Activated T-helper 1 cell treated with anti-CD3 and anti-CD28 coated beads, Interleukin-12 subunit alpha, Interleukin-12 subunit beta, Interleukin-2, Interleukin-4 antibody, amounts not matched to agents 30 ng/mL and 10 ng/mL and 1 ng/mL, durations not matched to agents 14 hours and 24 hours and 36 hours (primary cell): ENCODE measurements at regions not wholly inside any gene's neighbourhood (a gene's known extent, or its start where the extent isn't known, plus 50 kb on each side); places are given as distances from the start of the nearest gene placed in this dataset.

ENCODE experiments used
- DNase-seq: peaks from one replicate; pipeline ENCODE4 v3.0.0; 2021; ENCODE audit warnings: low spot score
- H3K27ac Mint-ChIP-seq: one replicate; pipeline ENCODE4 v1.8.0; 2021; ENCODE audit warnings: mild to moderate bottlenecking, mixed read lengths
- H3K27me3 Mint-ChIP-seq: one replicate; pipeline ENCODE4 v1.8.0; 2022; ENCODE audit warnings: mild to moderate bottlenecking, moderate library complexity, mixed read lengths; ENCODE audit not compliant: insufficient read depth
- H3K36me3 Mint-ChIP-seq: one replicate; pipeline ENCODE4 v1.8.0; 2021; ENCODE audit warnings: low read depth, mixed read lengths
- H3K4me1 Mint-ChIP-seq: one replicate; pipeline ENCODE4 v1.8.0; 2021; ENCODE audit warnings: low read depth, mixed read lengths
- H3K4me3 Mint-ChIP-seq: one replicate; pipeline ENCODE4 v1.8.0; 2021; ENCODE audit warnings: mild to moderate bottlenecking, moderate library complexity, mixed read lengths
- H3K9me3 Mint-ChIP-seq: one replicate; pipeline ENCODE4 v1.8.0; 2021; ENCODE audit warnings: mixed read lengths
- intact Hi-C: fragments of 100-400 bp; cut with micrococcal nuclease; formaldehyde crosslinking; loops from one replicate; pipeline ENCODE4 v1.15.1; 2024

DNA sequence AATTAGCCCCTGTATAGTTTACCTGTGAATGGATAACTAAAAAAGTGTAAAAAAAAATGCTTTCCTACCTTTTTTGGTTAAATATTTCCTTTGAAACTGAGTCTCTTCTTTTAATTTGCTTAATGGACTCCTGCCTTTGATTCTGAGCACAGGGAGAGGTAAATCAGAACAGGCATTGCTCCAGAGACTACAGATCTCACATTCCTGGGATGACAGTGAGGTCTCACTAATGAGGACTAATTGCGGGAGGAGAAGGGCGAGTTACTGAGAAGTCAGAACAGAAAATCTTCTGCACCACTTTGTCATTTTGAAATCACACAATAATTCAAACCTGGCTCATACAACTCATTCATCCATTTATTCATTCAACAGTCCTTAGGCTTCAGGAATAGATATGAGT is 437.0 kb upstream of the ASIC2 start:
- Mint-ChIP-seq H3K36me3 (no peaks in the 10 kb centered on the region), H3K4me3 (no peak overlapping the region), H3K27me3 (peaks cover 1% of the 10 kb centered on the region), H3K9me3 (no peaks in the 10 kb centered on the region), H3K27ac (no peak overlapping the region), H3K4me1 (no peaks in the 10 kb centered on the region)
- intact Hi-C loops, result no loop called here
- no peak for DNase-seq

DNA sequence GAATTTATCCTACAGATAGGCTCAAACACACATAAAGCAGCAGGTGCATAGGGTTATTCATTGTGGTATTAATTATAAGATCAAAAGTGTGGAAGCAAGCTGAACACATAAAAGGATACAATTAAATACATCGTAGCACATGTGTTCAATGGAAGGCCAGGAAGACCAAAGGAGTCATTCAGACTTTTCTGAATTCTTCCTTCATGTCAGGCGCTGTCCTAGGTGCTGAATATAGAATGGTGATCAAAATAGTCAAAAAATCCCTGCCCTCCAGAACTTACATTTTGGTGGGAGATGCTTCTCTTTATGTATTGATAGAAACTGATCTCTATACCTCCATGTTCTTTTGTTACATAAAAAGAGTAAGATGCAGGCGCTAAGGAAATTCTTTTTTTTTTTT is 439.0 kb upstream of the ASIC2 start:
- no peak overlapping the region for H3K27ac Mint-ChIP-seq
- intact Hi-C loops, result no loop called here
- no peaks in the 10 kb centered on the region for H3K27me3 Mint-ChIP-seq
- DNase-seq, result no peak
- H3K4me1 Mint-ChIP-seq, result no peaks in the 10 kb centered on the region
- H3K4me3 Mint-ChIP-seq, result no peak overlapping the region
- H3K36me3 Mint-ChIP-seq, result no peaks in the 10 kb centered on the region
- no peaks in the 10 kb centered on the region for H3K9me3 Mint-ChIP-seq

GRCh38 chr17:33739714-33740113 is 446.6 kb upstream of the ASIC2 start:
- intact Hi-C loops, result no loop called here

DNA sequence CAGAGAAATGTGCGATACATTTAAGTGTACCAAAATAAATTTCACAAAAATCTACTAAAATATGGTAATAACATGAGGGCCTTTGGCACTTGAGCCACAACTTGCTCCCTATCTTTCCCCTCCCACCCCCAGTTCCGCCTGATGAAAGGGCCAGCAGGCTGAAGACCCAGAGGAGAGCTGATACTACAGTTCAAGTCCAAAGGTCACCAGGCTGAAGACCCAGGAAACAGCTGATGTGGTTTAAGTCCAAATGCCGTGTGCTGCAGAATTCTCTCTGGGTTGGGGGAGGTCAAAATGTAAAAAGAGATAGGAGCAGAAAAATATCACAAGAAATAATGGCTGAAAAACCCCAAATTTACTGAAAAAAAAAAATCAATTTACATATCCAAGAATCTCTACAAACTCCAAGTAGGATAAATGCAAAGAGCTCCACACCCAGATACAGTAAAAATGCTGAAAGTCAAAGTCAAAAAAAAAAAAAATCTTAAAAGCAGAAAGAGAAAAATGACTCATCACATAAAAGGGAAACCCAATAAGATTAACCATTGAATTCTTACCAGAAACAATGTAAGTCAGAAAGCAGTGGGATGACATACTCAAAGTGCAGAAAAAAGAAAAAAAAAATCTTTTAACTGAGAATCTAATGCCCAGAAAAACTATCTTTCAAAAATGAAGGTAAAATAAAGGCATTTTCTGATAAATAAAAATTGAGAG is 452.1 kb upstream of the ASIC2 start:
- no peak for DNase-seq
- Mint-ChIP-seq H3K4me1 (no peaks in the 10 kb centered on the region), H3K27ac (no peak overlapping the region), H3K27me3 (peaks cover 8% of the 10 kb centered on the region), H3K4me3 (no peak overlapping the region), H3K9me3 (no peaks in the 10 kb centered on the region), H3K36me3 (no peaks in the 10 kb centered on the region)
- intact Hi-C loops, result no loop called here

More at GRCh38 chr17:33739714-33740113, 446.6 kb upstream of the ASIC2 start:
- H3K27me3 Mint-ChIP-seq, result peaks cover 7% of the 10 kb centered on the region
- no peak overlapping the region for H3K27ac Mint-ChIP-seq
- no peak for DNase-seq
- no peaks in the 10 kb centered on the region for H3K9me3 Mint-ChIP-seq
- H3K4me1 Mint-ChIP-seq, result no peaks in the 10 kb centered on the region
- no peak overlapping the region for H3K4me3 Mint-ChIP-seq
- H3K36me3 Mint-ChIP-seq, result no peaks in the 10 kb centered on the region

GRCh38 chr17:33749171-33749570 is 456.1 kb upstream of the ASIC2 start:
- intact Hi-C loops, result no loop called here

DNA sequence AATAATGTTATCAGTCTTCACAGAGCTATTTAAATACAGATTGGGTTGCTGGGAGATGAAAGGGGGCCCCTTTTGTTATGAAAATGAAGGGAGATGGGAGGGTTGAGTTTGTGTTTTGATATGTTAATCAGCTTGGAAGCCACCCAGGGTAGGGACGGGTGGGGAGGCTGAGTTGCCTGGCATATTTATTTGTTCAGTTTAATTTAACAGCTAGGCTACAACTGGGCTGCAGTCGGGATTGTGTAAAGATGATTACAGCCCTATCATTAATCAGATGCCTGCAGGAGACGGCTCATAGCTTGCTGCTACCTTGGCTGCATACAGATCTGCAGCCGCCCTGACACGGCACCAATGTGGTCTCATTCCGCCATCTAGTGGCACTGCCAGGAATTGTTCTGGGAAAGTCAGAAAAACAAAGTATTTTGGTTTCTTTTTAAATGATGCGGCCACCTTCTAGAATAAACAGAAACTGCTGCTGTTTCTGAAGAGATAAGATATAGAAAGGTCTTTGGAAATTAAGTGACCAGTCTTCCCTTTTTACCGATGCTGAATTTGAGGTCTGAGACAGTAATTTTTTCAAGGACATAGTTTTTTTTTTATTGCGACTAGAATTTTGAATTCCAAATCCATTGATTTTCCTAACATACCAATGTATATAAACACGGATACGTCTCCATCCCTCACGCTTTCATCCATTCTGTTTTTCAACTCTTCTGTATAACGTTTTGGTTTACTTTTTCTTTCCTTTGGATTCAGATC is 458.0 kb upstream of the ASIC2 start:
- Mint-ChIP-seq H3K4me1 (peaks cover 9% of the 10 kb centered on the region), H3K4me3 (peak overlapping the region; percentile 12), H3K9me3 (no peaks in the 10 kb centered on the region), H3K27ac (no peak overlapping the region), H3K27me3 (peaks cover 11% of the 10 kb centered on the region), H3K36me3 (no peaks in the 10 kb centered on the region)
- DNase-seq, result peak; percentile 56
- intact Hi-C loops, result loop anchor here (1.0 to 2.0 kb wide), 3 partner anchors 26 to 230 kb away; no protein-coding TSS in a partner anchor

More at GRCh38 chr17:33749171-33749570, 456.1 kb upstream of the ASIC2 start:
- H3K36me3 Mint-ChIP-seq, result no peaks in the 10 kb centered on the region
- peaks cover 9% of the 10 kb centered on the region for H3K4me1 Mint-ChIP-seq
- H3K27ac Mint-ChIP-seq, result no peak overlapping the region
- H3K9me3 Mint-ChIP-seq, result no peaks in the 10 kb centered on the region
- DNase-seq, result no peak
- no peak overlapping the region for H3K4me3 Mint-ChIP-seq
- peaks cover 13% of the 10 kb centered on the region for H3K27me3 Mint-ChIP-seq

DNA sequence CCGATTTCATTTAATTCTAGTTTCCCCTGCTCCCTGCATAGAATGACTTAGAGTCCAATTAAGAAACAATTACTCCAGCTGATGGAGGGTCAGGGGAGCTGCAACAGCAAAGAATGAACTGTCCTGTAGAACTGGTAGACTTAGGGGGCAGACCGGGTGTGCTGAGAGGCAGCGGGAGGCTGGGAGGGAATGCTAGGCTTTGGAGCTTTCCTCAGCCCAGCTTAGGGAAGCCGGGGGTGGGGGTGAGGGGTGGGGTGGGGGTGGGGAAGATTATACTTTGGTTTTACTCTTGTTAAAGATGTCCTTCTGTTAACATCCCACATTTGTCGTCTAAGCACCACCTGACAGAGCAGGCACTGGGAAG is 458.6 kb upstream of the ASIC2 start:
- intact Hi-C loops, result loop anchor here (1.0 to 2.0 kb wide), 3 partner anchors 26 to 231 kb away; no protein-coding TSS in a partner anchor
- Mint-ChIP-seq H3K9me3 (no peaks in the 10 kb centered on the region), H3K27me3 (peaks cover 11% of the 10 kb centered on the region), H3K27ac (no peak overlapping the region), H3K4me1 (peaks cover 9% of the 10 kb centered on the region), H3K4me3 (peak overlapping the region; percentile 12), H3K36me3 (no peaks in the 10 kb centered on the region)
- no peak for DNase-seq

- H3K27me3 Mint-ChIP-seq, result peaks cover 10% of the 10 kb centered on the region
- H3K27ac Mint-ChIP-seq, result no peak overlapping the region
- no peaks in the 10 kb centered on the region for H3K36me3 Mint-ChIP-seq
- H3K9me3 Mint-ChIP-seq, result no peaks in the 10 kb centered on the region
- DNase-seq, result no peak
- H3K4me3 Mint-ChIP-seq, result no peak overlapping the region
- H3K4me1 Mint-ChIP-seq, result peaks cover 9% of the 10 kb centered on the region
- intact Hi-C loops, result no loop called here
Observed at GRCh38 chr17:33753452-33753851, 460.4 kb upstream of the ASIC2 start.

DNA sequence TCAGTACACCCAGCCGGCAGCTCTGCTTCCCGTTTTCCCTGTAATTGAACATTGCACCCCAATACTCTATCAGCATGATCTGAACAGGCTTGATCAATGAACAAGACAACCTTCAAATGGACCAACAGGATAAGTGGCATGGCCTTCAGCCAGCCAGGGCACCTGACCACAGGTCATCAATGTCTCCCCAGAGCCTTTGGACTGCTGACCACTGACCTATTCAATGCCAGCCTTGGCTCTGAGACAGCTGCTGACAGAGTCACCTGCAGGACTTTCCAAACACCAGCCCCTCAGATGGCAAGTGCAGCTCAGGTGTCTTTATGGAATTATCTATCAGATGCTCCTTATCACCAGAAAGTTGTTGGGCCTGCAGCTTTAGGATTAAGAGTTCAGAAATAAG is 462.9 kb upstream of the ASIC2 start:
- Mint-ChIP-seq H3K9me3 (no peaks in the 10 kb centered on the region), H3K27me3 (peaks cover 10% of the 10 kb centered on the region), H3K36me3 (no peaks in the 10 kb centered on the region), H3K27ac (no peak overlapping the region), H3K4me3 (no peak overlapping the region), H3K4me1 (peaks cover 7% of the 10 kb centered on the region)
- no peak for DNase-seq
- intact Hi-C loops, result no loop called here

DNA sequence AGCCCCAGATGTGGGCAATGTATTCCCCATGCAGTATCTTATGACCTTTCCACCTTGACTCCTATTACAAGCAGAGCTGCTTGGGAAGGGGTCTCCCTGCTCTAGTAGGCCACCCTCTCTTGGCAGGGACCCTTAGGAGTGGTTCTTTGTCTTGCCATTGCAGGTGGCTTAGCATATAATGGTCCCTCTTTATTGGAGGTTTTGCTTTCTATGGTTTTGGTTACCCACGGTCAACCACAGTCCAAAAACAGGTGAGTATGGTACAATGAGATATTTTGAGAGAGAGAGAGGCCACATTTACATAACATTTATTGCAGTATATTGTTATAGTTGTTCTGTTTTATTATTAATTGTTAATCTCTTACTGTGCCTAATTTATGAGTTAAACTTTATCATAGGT is 472.8 kb upstream of the ASIC2 start:
- Mint-ChIP-seq H3K27ac (no peak overlapping the region), H3K9me3 (no peaks in the 10 kb centered on the region), H3K27me3 (no peaks in the 10 kb centered on the region), H3K4me1 (no peaks in the 10 kb centered on the region), H3K4me3 (no peak overlapping the region), H3K36me3 (no peaks in the 10 kb centered on the region)
- intact Hi-C loops, result no loop called here
- DNase-seq, result no peak

GRCh38 chr17:33766721-33767120 is 473.6 kb upstream of the ASIC2 start:
- Mint-ChIP-seq H3K4me3 (no peak overlapping the region), H3K9me3 (no peaks in the 10 kb centered on the region), H3K36me3 (no peaks in the 10 kb centered on the region), H3K27me3 (no peaks in the 10 kb centered on the region), H3K4me1 (no peaks in the 10 kb centered on the region), H3K27ac (no peak overlapping the region)
- no peak for DNase-seq
- intact Hi-C loops, result no loop called here

DNA sequence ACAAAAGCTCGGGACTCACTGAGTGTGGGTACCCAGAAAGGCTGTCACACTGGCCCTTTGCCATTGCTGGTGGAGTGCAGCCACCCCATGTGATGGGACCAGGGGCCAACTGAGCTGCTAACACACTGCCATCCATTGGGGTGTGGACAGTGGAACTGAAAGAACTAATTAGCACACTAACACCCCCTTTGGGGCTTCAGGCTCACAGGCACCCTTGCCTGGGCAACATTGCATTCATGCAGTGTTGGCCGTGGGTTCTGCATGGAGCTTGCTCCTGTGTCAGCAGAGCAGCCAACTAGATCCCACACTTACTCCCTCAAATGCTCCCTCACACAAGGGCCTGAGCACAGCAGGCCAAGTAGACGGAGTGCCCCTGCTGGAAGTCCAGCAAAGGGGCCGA is 476.0 kb upstream of the ASIC2 start:
- intact Hi-C loops, result no loop called here
- no peak for DNase-seq
- no peaks in the 10 kb centered on the region for H3K9me3 Mint-ChIP-seq
- H3K36me3 Mint-ChIP-seq, result no peaks in the 10 kb centered on the region
- no peak overlapping the region for H3K4me3 Mint-ChIP-seq
- no peaks in the 10 kb centered on the region for H3K27me3 Mint-ChIP-seq
- no peak overlapping the region for H3K27ac Mint-ChIP-seq
- H3K4me1 Mint-ChIP-seq, result no peaks in the 10 kb centered on the region

DNA sequence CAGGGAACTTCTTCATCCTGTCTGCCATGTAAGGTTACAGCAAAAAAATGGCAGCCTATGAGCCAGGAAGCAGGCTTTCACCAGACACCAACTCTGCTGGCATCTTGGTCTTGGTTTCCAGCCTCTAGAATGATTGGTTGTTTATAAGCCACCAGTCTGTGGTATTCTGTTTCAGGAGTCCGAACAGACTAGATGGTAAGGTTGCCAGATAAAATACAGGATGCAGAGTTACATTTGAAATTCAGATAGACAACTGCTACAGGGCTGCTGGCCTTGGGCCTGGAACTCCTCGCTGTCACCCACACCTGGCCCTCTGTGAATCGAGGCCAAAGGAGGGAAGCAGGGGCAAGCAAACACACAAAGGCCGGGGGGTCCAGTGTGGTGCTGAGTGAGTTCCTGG is 478.8 kb upstream of the CCL2 start:
- intact Hi-C loops, result no loop called here
- H3K27ac Mint-ChIP-seq, result no peak overlapping the region
- H3K4me1 Mint-ChIP-seq, result no peaks in the 10 kb centered on the region

More for the DNA sequence above, 478.8 kb upstream of the CCL2 start:
- no peaks in the 10 kb centered on the region for H3K36me3 Mint-ChIP-seq
- no peaks in the 10 kb centered on the region for H3K9me3 Mint-ChIP-seq
- H3K27me3 Mint-ChIP-seq, result peaks cover 5% of the 10 kb centered on the region
- DNase-seq, result no peak
- H3K4me3 Mint-ChIP-seq, result no peak overlapping the region
